Stimulated activated CD8-positive, alpha-beta memory T cell treated with anti-CD3 and anti-CD28 coated beads, Interleukin-2, amount 100 ng/mL, for 48 hours (primary cell): ENCODE measurements at regions not wholly inside any gene's neighbourhood (a gene's known extent, or its start where the extent isn't known, plus 50 kb on each side); places are given as distances from the start of the nearest gene placed in this dataset.
"Not testable (repeated sequence)": the region's sequence is repeated elsewhere in the genome, so short reads cannot be mapped to it uniquely, and the experiment has no call there.

Experiments used
- DNase-seq, 2 donors: peaks; one replicate each; pipeline ENCODE4 v3.0.0-alpha.2; 2020; ENCODE audit warnings: low read depth in 2 of 2

GRCh38 chr3:197407053-197407452 is 108.6 kb upstream of the DLG1 start:
- DNase-seq = no peak

GRCh38 chr3:197406266-197406665 is 107.9 kb upstream of the DLG1 start:
- no peak for DNase-seq

- DNase-seq = no peak
These were observed 106.3 kb upstream of the DLG1 start for GRCh38 chr3:197404754-197405153.

- DNase-seq = no peak
These were observed 105.6 kb upstream of the DLG1 start for GRCh38 chr3:197404030-197404429.

- not testable (repeated sequence) for DNase-seq
These were observed 104.0 kb upstream of the DLG1 start for GRCh38 chr3:197402401-197402800.

- no peak for DNase-seq
These were observed 101.1 kb upstream of the DLG1 start for GRCh38 chr3:197399486-197399885.

- DNase-seq = peak in 1 of 2 donors; percentile 11
These were observed 100.0 kb upstream of the DLG1 start for GRCh38 chr3:197398286-197398878.

GRCh38 chr3:197397838-197398237 is 99.4 kb upstream of the DLG1 start:
- DNase-seq = no peak

- DNase-seq = peak; percentile 28 to 54
These were observed 96.3 kb upstream of the DLG1 start for GRCh38 chr3:197394464-197395321.

GRCh38 chr3:197394126-197394463 is 95.7 kb upstream of the DLG1 start:
- not testable (repeated sequence) for DNase-seq

GRCh38 chr3:197393711-197394110 is 95.3 kb upstream of the DLG1 start:
- no peak for DNase-seq

GRCh38 chr3:197392961-197393360 is 94.5 kb upstream of the DLG1 start:
- DNase-seq = no peak

- no peak for DNase-seq
These were observed 83.0 kb upstream of the DLG1 start for GRCh38 chr3:197381371-197381770.

GRCh38 chr3:197380786-197381185 is 82.4 kb upstream of the DLG1 start:
- DNase-seq = no peak

GRCh38 chr3:197378985-197379718 is 80.7 kb upstream of the DLG1 start:
- DNase-seq = no peak

GRCh38 chr3:197376735-197377555 is 78.5 kb upstream of the DLG1 start:
- no peak for DNase-seq

GRCh38 chr3:197376020-197376419 is 77.6 kb upstream of the DLG1 start:
- no peak for DNase-seq

- no peak for DNase-seq
These were observed 76.6 kb upstream of the DLG1 start for GRCh38 chr3:197375001-197375441.

GRCh38 chr3:197373096-197373495 is 74.7 kb upstream of the DLG1 start:
- no peak for DNase-seq

- DNase-seq = no peak
These were observed 73.7 kb upstream of the DLG1 start for GRCh38 chr3:197372047-197372661.

- DNase-seq = no peak
These were observed 73.2 kb upstream of the DLG1 start for GRCh38 chr3:197371591-197372046.
